HEK293T (cell line): ENCODE measurements at regions not wholly inside any gene's neighbourhood (a gene's known extent, or its start where the extent isn't known, plus 50 kb on each side); places are given as distances from the start of the nearest gene placed in this dataset.
"Not testable (repeated sequence)": the region's sequence is repeated elsewhere in the genome, so short reads cannot be mapped to it uniquely, and the experiment has no call there.

ENCODE experiments used
- CTCF ChIA-PET: fragments of 350-600 bp; formaldehyde crosslinking; extraction: SDS; loops from one replicate; lab custom pipeline; 2021; ENCODE audit warnings: antibody characterized with exemption, inconsistent platforms; lab: Yijun Ruan, JAX
- POLR2A ChIA-PET: fragments of 350-600 bp; formaldehyde crosslinking; extraction: SDS; loops from one replicate; lab custom pipeline; 2020; ENCODE audit warnings: antibody characterized with exemption, inconsistent platforms; lab: Yijun Ruan, JAX
- DNase-seq: peaks from one replicate; pipeline ENCODE4 v3.0.0; 2012; ENCODE audit warnings: mixed read lengths; ENCODE audit errors: extremely low spot score
- ARNT ChIP-seq: fragments of 450-650 bp; IDR thresholded peaks from 2 replicates; pipeline ENCODE4 v1.6.1; 2017; ENCODE audit warnings: mild to moderate bottlenecking
- BHLHE40 ChIP-seq: fragments of 450-650 bp; IDR thresholded peaks from 2 replicates; pipeline ENCODE4 v1.6.1; 2016; ENCODE audit warnings: mild to moderate bottlenecking, moderate library complexity, borderline replicate concordance
- CTBP1 ChIP-seq: fragments of 450-650 bp; IDR thresholded peaks from 2 replicates; pipeline ENCODE4 v1.6.1; 2016; ENCODE audit warnings: borderline replicate concordance
- ELF4 ChIP-seq: fragments of 450-650 bp; IDR thresholded peaks from 2 replicates; pipeline ENCODE4 v1.6.1; 2017; ENCODE audit warnings: antibody characterized with exemption
- FOXA1 ChIP-seq: fragments of 450-650 bp; IDR thresholded peaks from 2 replicates; pipeline ENCODE4 v1.6.1; 2016; ENCODE audit warnings: mild to moderate bottlenecking
- FOXK2 ChIP-seq: fragments of 450-650 bp; IDR thresholded peaks from 2 replicates; pipeline ENCODE4 v1.6.1; 2016; ENCODE audit warnings: mild to moderate bottlenecking
- FOXM1 ChIP-seq: fragments of 450-650 bp; IDR thresholded peaks from 2 replicates; pipeline ENCODE4 v1.6.1; 2017; ENCODE audit warnings: mild to moderate bottlenecking, borderline replicate concordance
- HDGF ChIP-seq: fragments of 450-650 bp; IDR thresholded peaks from 2 replicates; pipeline ENCODE4 v1.6.1; 2017; ENCODE audit warnings: antibody characterized with exemption, borderline replicate concordance
- L3MBTL2 ChIP-seq: fragments of 450-650 bp; conservative IDR thresholded peaks from 2 replicates; pipeline ENCODE4 v1.6.1; 2016; ENCODE audit warnings: mild to moderate bottlenecking
- LEF1 ChIP-seq: fragments of 450-650 bp; IDR thresholded peaks from 2 replicates; pipeline ENCODE4 v1.6.1; 2017; ENCODE audit warnings: mild to moderate bottlenecking, borderline replicate concordance
- NFRKB ChIP-seq: fragments of 450-650 bp; IDR thresholded peaks from 2 replicates; pipeline ENCODE4 v1.6.1; 2016; ENCODE audit warnings: mild to moderate bottlenecking, moderate library complexity
- SP1 ChIP-seq: fragments of 450-650 bp; IDR thresholded peaks from 2 replicates; pipeline ENCODE4 v1.6.1; 2017
- SUZ12 ChIP-seq: fragments of 450-650 bp; IDR thresholded peaks from 2 replicates; pipeline ENCODE4 v1.6.1; 2016; ENCODE audit warnings: mild to moderate bottlenecking
- TARDBP ChIP-seq: fragments of 450-650 bp; IDR thresholded peaks from 2 replicates; pipeline ENCODE4 v1.6.1; 2016
- ZNF384 ChIP-seq: fragments of 450-650 bp; IDR thresholded peaks from 2 replicates; pipeline ENCODE4 v1.6.1; 2016
- TF ChIP-seq, protein P1 (sequence below): fragments of 450-650 bp; IDR thresholded peaks from 2 replicates; pipeline ENCODE4 v1.6.1; 2016

DNA sequence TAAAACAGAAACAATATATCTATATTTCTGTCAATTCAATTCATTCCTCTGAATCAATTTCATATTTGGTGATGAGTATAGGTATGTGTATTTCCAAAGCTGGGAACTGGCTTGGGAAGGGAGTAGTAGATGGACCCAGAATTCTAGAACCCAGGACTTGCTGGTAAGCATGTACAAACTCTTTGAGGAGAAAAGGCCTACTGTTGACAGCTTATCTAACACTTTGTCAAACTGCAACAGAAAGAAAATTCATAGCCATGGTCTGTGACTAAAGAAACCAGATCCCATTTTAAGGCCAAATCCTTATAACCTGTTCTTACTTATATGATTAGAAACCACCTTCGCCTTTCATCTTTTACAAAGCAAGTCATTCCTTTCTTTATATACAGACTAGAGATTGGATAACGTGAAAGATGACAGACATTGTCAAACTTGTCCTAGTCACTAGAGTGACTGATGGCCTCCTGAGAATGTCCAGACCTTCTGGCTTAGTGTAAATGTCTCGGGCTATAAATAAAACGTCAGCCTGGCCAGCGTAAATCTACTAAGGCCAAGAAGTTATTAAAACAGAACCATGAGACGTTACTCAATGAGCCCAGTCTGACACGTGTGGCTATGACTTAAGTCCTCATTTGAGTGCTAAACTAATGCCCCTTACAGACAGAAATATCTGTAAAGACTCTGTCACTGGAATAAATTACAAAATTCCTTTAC, 152.3 kb downstream of the ALDH8A1 start:
- no peak for TF ChIP-seq ZNF384
- TF ChIP-seq, protein P1, sequence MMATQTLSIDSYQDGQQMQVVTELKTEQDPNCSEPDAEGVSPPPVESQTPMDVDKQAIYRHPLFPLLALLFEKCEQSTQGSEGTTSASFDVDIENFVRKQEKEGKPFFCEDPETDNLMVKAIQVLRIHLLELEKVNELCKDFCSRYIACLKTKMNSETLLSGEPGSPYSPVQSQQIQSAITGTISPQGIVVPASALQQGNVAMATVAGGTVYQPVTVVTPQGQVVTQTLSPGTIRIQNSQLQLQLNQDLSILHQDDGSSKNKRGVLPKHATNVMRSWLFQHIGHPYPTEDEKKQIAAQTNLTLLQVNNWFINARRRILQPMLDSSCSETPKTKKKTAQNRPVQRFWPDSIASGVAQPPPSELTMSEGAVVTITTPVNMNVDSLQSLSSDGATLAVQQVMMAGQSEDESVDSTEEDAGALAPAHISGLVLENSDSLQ: peak; percentile 95
- no peak for TF ChIP-seq FOXM1
- peak; percentile 56; the same call in 1 of the 2 replicates for TF ChIP-seq CTBP1
- ChIA-PET POLR2A (no interaction called here), CTCF (interaction anchor here (0.6 kb wide), 1 partner anchor 311 kb away, joined by 5 read pairs; no protein-coding TSS in a partner anchor)
- DNase-seq: no peak

DNA sequence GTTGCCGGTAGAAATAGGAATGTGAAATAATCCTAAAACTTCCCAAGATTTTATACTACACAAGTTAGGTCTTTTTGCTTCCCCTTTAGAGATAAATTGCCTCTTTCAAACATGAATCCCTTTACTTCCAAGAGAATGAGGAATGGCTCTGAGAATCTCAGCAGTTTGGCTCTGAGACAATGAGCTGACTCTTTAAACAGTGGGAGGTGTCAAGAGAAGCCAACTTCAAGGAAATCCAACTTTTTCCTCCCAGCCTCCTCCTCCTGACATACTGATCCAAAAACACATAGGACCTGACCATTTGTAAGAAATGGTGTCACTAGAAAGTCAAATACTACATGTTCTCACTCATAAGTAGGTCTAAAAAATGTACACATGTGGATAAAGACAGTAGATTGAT, 154.2 kb downstream of the ALDH8A1 start:
- TF ChIP-seq ELF4: no peak
- TF ChIP-seq ZNF384: no peak
- no peak for TF ChIP-seq FOXK2
- TF ChIP-seq CTBP1: no peak
- TF ChIP-seq TARDBP: no peak
- no peak for TF ChIP-seq FOXM1
- TF ChIP-seq HDGF: no peak
- no peak for TF ChIP-seq BHLHE40
- TF ChIP-seq SUZ12: no peak
- TF ChIP-seq NFRKB: no peak
- TF ChIP-seq SP1: no peak
- CTCF ChIA-PET: no interaction called here

GRCh38 chr6:134795001-134795400, 154.9 kb downstream of the ALDH8A1 start:
- no peak for DNase-seq
- CTCF ChIA-PET: no interaction called here
- POLR2A ChIA-PET: no interaction called here
- TF ChIP-seq HDGF (no peak), ARNT (no peak), NFRKB (no peak)

More for the DNA sequence above, 154.2 kb downstream of the ALDH8A1 start:
- no peak for DNase-seq
- POLR2A ChIA-PET: no interaction called here

DNA sequence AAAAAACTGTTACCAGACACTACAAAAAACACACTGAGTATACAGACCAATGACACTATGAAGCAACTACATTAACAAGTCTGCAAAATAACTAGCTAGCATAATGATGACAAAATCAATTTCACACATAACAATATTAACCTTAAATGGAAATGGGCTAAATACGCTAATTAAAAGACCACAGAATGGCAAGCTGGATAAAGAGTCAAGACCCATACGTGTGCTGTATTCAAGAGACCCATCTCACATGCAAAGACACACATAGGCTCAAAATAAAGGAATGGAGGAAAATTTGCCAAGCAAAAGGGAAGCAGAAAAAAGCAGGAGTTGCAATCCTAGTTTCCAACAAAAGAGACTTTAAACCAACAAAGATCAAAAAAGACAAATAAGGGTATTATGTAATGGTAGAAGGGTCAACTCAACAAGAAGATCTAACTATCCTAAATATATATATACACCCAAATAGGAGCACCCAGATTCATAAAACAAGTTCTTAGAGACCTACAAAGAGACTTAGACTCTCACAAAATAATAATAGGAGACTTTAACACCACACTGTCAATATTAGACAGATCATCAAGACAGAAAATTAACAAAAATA, 158.6 kb downstream of the ALDH8A1 start:
- CTCF ChIA-PET, POLR2A ChIA-PET, DNase-seq: not testable (repeated sequence)

DNA sequence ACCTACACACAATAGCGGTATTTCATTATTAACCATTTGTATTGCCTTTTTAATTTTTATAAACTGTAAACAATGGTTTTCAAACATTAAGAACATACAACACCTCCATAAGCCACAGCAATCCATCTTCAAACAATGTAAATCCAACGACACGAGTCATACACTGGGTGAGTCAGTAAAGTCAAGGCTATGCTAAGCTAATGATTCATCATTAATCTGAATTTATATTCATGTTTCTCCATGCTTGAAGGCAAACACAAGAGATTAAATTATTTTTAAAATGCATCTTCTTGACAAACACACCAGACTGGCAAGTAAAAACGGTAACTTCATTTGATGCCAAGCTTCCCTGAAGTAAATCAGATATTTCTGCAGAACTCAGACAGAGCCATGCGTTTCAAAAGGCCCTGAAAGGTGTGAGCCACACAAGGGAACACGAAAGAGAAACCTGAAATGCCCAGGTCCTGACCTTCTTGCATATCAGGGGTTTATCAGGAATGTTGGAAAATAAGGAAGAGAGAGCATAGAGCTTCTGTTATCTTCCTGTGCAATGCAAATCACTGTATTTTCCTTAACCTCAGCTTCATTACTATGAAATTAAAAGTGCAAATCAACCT, 162.5 kb downstream of the ALDH8A1 start:
- POLR2A ChIA-PET: no interaction called here
- CTCF ChIA-PET: interaction anchor here (0.6 kb wide), 1 partner anchor 44 kb away, joined by 3 read pairs; no protein-coding TSS in a partner anchor
- DNase-seq: no peak
- TF ChIP-seq L3MBTL2 (no peak), ZNF384 (no peak), SP1 (no peak), FOXM1 (no peak), CTBP1 (no peak), FOXA1 (no peak), FOXK2 (no peak), NFRKB (no peak), TARDBP (no peak), SUZ12 (no peak), HDGF (no peak), BHLHE40 (no peak)
- TF ChIP-seq, protein P1: no peak

DNA sequence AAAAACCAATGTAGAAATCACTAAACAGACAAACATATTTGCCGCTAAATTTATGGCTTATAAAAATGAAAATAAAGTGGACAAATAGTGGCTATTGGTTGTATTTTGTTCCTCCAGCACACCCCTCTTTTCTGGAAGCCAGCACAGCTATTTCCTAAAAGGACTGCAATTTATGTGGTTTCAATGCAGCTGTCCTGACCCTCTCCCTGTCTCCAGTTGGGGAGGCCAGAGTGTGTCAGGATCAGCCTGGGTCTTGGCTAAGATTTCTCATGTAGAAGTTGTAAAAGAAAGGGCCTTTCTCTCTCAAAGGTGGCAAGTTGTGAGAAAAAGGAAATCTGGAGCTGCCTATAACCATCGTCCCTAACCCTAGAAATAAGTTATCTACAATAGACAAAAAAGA, 165.6 kb downstream of the ALDH8A1 start:
- POLR2A ChIA-PET: no interaction called here
- CTCF ChIA-PET: interaction anchor here (0.6 kb wide), 1 partner anchor 8 kb away, joined by 9 read pairs; no protein-coding TSS in a partner anchor
- no peak for DNase-seq
- TF ChIP-seq BHLHE40: no peak
- no peak for TF ChIP-seq FOXK2

DNA sequence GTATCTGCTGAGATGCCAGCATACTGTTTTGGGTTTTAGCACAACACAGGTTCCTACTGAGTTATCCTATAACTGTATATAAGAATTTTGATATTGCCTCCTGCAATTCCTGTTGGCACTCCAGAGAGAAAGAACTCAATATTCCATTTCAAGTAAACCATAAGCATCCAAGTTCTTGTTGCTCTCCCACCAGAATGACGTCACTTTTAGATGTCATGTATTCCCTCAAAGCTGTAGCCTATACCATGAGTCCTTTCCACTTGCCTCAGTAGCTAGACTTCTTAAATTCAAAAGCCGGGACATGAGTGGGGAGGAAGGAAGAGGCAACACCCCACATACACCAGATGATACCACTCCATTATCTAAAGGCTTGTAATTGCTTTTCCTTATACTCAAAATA, 171.5 kb downstream of the ALDH8A1 start:
- DNase-seq: no peak
- POLR2A ChIA-PET: no interaction called here
- CTCF ChIA-PET: no interaction called here
- TF ChIP-seq LEF1 (no peak), FOXM1 (no peak), FOXA1 (no peak), NFRKB (no peak), L3MBTL2 (no peak), ARNT (no peak), ZNF384 (no peak), ELF4 (no peak), TARDBP (no peak), SUZ12 (no peak), BHLHE40 (no peak), SP1 (no peak), FOXK2 (no peak), HDGF (no peak), CTBP1 (no peak)
- TF ChIP-seq, protein P1: no peak
